ENCODE measurements at regions not wholly inside any gene's neighbourhood (a gene's known extent, or its start where the extent isn't known, plus 50 kb on each side); places are given as distances from the start of the nearest gene placed in this dataset.

- ChIA-PET CTCF (no interaction called here), POLR2A (interaction anchor here (0.5 to 2.5 kb wide), 2 partner anchors 99 to 116 kb away, joined by 4 to 11 read pairs; partner anchors contain the start of gene XPO1)
- TF ChIP-seq HDGF (IDR thresholded peaks at IDR 0.05; ENCODE audit: borderline replicate concordance): no peak
- TF ChIP-seq SUZ12 (IDR thresholded peaks at IDR 0.05): no peak
- TF ChIP-seq FOXM1 (IDR thresholded peaks at IDR 0.05; ENCODE audit: borderline replicate concordance): no peak
- TF ChIP-seq FOXA1 (IDR thresholded peaks at IDR 0.05): no peak
- no peak for TF ChIP-seq L3MBTL2 (conservative IDR thresholded peaks at IDR 0.05)
- no peak for TF ChIP-seq SP1 (IDR thresholded peaks at IDR 0.05)
- no peak for TF ChIP-seq ELF4 (IDR thresholded peaks at IDR 0.05)
- TF ChIP-seq ZNF384 (IDR thresholded peaks at IDR 0.05): no peak
- DNase-seq (ENCODE audit: extremely low spot score): no peak
These were observed 98.5 kb upstream of the XPO1 start for GRCh38 chr2:61636686-61637085.

GRCh38 chr2:61634512-61634911 is 96.4 kb upstream of the XPO1 start:
- POLR2A ChIA-PET: interaction anchor here (1.2 to 2.5 kb wide), 2 partner anchors 97 to 130 kb away, joined by 3 to 11 read pairs; partner anchors contain the start of gene XPO1
- DNase-seq (ENCODE audit: extremely low spot score): no peak
- CTCF ChIA-PET: no interaction called here
- TF ChIP-seq TARDBP (IDR thresholded peaks at IDR 0.05) (no peak), PKNOX1 (IDR thresholded peaks at IDR 0.05) (no peak)

GRCh38 chr2:61633250-61633649 is 95.1 kb upstream of the XPO1 start:
- no peak for TF ChIP-seq HDGF (IDR thresholded peaks at IDR 0.05; ENCODE audit: borderline replicate concordance)
- TF ChIP-seq ARNT (IDR thresholded peaks at IDR 0.05): no peak
- no peak for TF ChIP-seq FOXK2 (IDR thresholded peaks at IDR 0.05)
- no peak for TF ChIP-seq TARDBP (IDR thresholded peaks at IDR 0.05)
- TF ChIP-seq SUZ12 (IDR thresholded peaks at IDR 0.05): no peak
- no peak for TF ChIP-seq CTBP1 (IDR thresholded peaks at IDR 0.05; ENCODE audit: borderline replicate concordance)
- no peak for TF ChIP-seq L3MBTL2 (conservative IDR thresholded peaks at IDR 0.05)
- no peak for TF ChIP-seq FOXM1 (IDR thresholded peaks at IDR 0.05; ENCODE audit: borderline replicate concordance)
- TF ChIP-seq ELF4 (IDR thresholded peaks at IDR 0.05): no peak
- TF ChIP-seq SP1 (IDR thresholded peaks at IDR 0.05): no peak
- TF ChIP-seq FOXA1 (IDR thresholded peaks at IDR 0.05): no peak
- no peak for TF ChIP-seq LEF1 (IDR thresholded peaks at IDR 0.05; ENCODE audit: borderline replicate concordance)
- TF ChIP-seq NFRKB (IDR thresholded peaks at IDR 0.05): no peak
- TF ChIP-seq ZNF384 (IDR thresholded peaks at IDR 0.05): no peak
- TF ChIP-seq BHLHE40 (IDR thresholded peaks at IDR 0.05; ENCODE audit: borderline replicate concordance): no peak
- TF ChIP-seq PKNOX1 (IDR thresholded peaks at IDR 0.05): no peak
- ChIA-PET POLR2A (no interaction called here), CTCF (interaction anchor here (0.6 kb wide), 1 partner anchor 89 kb away, joined by 3 read pairs; no protein-coding TSS in a partner anchor)
- no peak for DNase-seq (ENCODE audit: extremely low spot score)

- TF ChIP-seq NFRKB (IDR thresholded peaks at IDR 0.05): no peak
- no peak for TF ChIP-seq LEF1 (IDR thresholded peaks at IDR 0.05; ENCODE audit: borderline replicate concordance)
- no peak for TF ChIP-seq BHLHE40 (IDR thresholded peaks at IDR 0.05; ENCODE audit: borderline replicate concordance)
- TF ChIP-seq CTBP1 (IDR thresholded peaks at IDR 0.05; ENCODE audit: borderline replicate concordance): no peak
- TF ChIP-seq SUZ12 (IDR thresholded peaks at IDR 0.05): no peak
- no peak for TF ChIP-seq FOXK2 (IDR thresholded peaks at IDR 0.05)
- TF ChIP-seq FOXM1 (IDR thresholded peaks at IDR 0.05; ENCODE audit: borderline replicate concordance): no peak
- no peak for TF ChIP-seq ARNT (IDR thresholded peaks at IDR 0.05)
- TF ChIP-seq SP1 (IDR thresholded peaks at IDR 0.05): no peak
- no peak for TF ChIP-seq HDGF (IDR thresholded peaks at IDR 0.05; ENCODE audit: borderline replicate concordance)
- TF ChIP-seq ZNF384 (IDR thresholded peaks at IDR 0.05): no peak
- no peak for TF ChIP-seq FOXA1 (IDR thresholded peaks at IDR 0.05)
- no peak for TF ChIP-seq TARDBP (IDR thresholded peaks at IDR 0.05)
- no peak for TF ChIP-seq ELF4 (IDR thresholded peaks at IDR 0.05)
- no peak for TF ChIP-seq PKNOX1 (IDR thresholded peaks at IDR 0.05)
- TF ChIP-seq L3MBTL2 (conservative IDR thresholded peaks at IDR 0.05): no peak
- no peak for DNase-seq (ENCODE audit: extremely low spot score)
- ChIA-PET CTCF (interaction anchor here (0.6 kb wide), 1 partner anchor 88 kb away, joined by 3 read pairs; no protein-coding TSS in a partner anchor), POLR2A (interaction anchor here (1.0 kb wide), 1 partner anchor 94 kb away, joined by 4 read pairs; the partner anchor contains the start of gene XPO1)
These were observed 94.4 kb upstream of the XPO1 start for GRCh38 chr2:61632276-61633169.

- TF ChIP-seq FOXM1 (IDR thresholded peaks at IDR 0.05; ENCODE audit: borderline replicate concordance) (no peak), ARNT (IDR thresholded peaks at IDR 0.05) (no peak), SUZ12 (IDR thresholded peaks at IDR 0.05) (no peak), CTBP1 (IDR thresholded peaks at IDR 0.05; ENCODE audit: borderline replicate concordance) (no peak), HDGF (IDR thresholded peaks at IDR 0.05; ENCODE audit: borderline replicate concordance) (no peak), ELF4 (IDR thresholded peaks at IDR 0.05) (no peak), FOXK2 (IDR thresholded peaks at IDR 0.05) (no peak), PKNOX1 (IDR thresholded peaks at IDR 0.05) (no peak)
- DNase-seq (ENCODE audit: extremely low spot score): no peak
- ChIA-PET CTCF (no interaction called here), POLR2A (no interaction called here)
These were observed 93.2 kb upstream of the XPO1 start for GRCh38 chr2:61631321-61631720.
